ENCODE measurements at regions not wholly inside any gene's neighbourhood (a gene's known extent, or its start where the extent isn't known, plus 50 kb on each side); places are given as distances from the start of the nearest gene placed in this dataset.

- TF ChIP-seq, protein P1, sequence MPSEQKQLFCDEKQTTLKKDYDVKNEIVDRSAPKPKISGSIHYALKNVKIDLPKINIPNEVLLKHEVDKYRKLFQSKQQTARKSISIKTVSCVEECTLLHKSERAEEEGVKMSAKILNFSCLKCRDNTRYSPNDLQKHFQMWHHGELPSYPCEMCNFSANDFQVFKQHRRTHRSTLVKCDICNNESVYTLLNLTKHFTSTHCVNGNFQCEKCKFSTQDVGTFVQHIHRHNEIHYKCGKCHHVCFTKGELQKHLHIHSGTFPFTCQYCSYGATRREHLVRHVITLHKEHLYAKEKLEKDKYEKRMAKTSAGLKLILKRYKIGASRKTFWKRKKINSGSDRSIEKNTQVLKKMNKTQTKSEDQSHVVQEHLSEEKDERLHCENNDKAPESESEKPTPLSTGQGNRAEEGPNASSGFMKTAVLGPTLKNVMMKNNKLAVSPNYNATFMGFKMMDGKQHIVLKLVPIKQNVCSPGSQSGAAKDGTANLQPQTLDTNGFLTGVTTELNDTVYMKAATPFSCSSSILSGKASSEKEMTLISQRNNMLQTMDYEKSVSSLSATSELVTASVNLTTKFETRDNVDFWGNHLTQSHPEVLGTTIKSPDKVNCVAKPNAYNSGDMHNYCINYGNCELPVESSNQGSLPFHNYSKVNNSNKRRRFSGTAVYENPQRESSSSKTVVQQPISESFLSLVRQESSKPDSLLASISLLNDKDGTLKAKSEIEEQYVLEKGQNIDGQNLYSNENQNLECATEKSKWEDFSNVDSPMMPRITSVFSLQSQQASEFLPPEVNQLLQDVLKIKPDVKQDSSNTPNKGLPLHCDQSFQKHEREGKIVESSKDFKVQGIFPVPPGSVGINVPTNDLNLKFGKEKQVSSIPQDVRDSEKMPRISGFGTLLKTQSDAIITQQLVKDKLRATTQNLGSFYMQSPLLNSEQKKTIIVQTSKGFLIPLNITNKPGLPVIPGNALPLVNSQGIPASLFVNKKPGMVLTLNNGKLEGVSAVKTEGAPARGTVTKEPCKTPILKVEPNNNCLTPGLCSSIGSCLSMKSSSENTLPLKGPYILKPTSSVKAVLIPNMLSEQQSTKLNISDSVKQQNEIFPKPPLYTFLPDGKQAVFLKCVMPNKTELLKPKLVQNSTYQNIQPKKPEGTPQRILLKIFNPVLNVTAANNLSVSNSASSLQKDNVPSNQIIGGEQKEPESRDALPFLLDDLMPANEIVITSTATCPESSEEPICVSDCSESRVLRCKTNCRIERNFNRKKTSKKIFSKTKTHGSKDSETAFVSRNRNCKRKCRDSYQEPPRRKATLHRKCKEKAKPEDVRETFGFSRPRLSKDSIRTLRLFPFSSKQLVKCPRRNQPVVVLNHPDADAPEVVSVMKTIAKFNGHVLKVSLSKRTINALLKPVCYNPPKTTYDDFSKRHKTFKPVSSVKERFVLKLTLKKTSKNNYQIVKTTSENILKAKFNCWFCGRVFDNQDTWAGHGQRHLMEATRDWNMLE (tag by site-specific recombination; conservative IDR thresholded peaks at IDR 0.05; ENCODE audit: low read depth): no peak
- no peak for TF ChIP-seq ZNF157 (tag by site-specific recombination; IDR thresholded peaks at IDR 0.05)
Measured at GRCh38 chr5:67591491-67591890, 394.9 kb upstream of the CD180 start (continued).

DNA sequence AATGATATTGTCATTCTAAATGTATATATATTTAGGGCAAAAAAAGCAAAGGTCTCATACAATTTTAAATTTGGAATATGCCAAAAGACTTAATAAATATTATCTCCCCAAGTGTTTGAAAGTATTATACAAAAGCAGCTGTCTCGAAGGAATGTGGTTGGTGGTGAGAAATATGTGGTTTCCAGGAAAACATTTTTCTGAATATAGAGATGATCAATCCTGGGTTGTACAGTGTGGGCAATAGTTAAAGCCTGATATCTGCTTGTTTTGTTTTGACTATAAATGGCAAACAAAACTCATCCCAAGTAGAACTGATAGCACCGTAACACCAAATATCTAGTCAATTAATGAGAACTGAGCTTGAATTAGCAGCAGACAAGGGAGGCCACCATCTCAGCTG lies 391.8 kb upstream of the CD180 start:
- Histone ChIP-seq H3K36me3 (ENCODE audit: control insufficient read depth in 2 of 2, insufficient read depth in 1 of 2, low read length in 2 of 2) (no peaks in the 10 kb centered on the region), H3K9me3 (ENCODE audit: control insufficient read depth, insufficient read depth, low read depth, low read length) (no peaks in the 10 kb centered on the region), H3K4me3 (ENCODE audit: low read depth, low read length) (no peak overlapping the region), H3K4me1 (ENCODE audit: control insufficient read depth, insufficient read depth, low read length) (no peaks in the 10 kb centered on the region), H3K27ac (ENCODE audit: extremely low read depth, low read depth, low read length) (no peak overlapping the region)
- CTCF ChIA-PET: interaction anchor here (0.7 kb wide), 1 partner anchor 223 kb away, joined by 3 read pairs; no protein-coding TSS in a partner anchor
- POLR2A ChIA-PET: no interaction called here
- TF ChIP-seq ZNF350 (tag by site-specific recombination; IDR thresholded peaks at IDR 0.05) (no peak), ZNF416 (tag by site-specific recombination; IDR thresholded peaks at IDR 0.05) (no peak), ZFP69B (tag by site-specific recombination; IDR thresholded peaks at IDR 0.05) (no peak), ZBTB20 (tag by site-specific recombination; IDR thresholded peaks at IDR 0.05) (no peak), ZNF530 (tag by site-specific recombination; IDR thresholded peaks at IDR 0.05; ENCODE audit: low read depth) (no peak), ZNF654 (tag by site-specific recombination; IDR thresholded peaks at IDR 0.05; ENCODE audit: low read depth) (no peak), ZNF76 (tag by site-specific recombination; IDR thresholded peaks at IDR 0.05; ENCODE audit: borderline replicate concordance, low read depth) (no peak), ZNF585B (tag by site-specific recombination; IDR thresholded peaks at IDR 0.05) (no peak), GLIS2 (tag by site-specific recombination; IDR thresholded peaks at IDR 0.05) (no peak), ZXDB (tag by site-specific recombination; IDR thresholded peaks at IDR 0.05) (no peak), ZNF639 (tag by site-specific recombination; IDR thresholded peaks at IDR 0.05) (no peak), ZNF548 (tag by site-specific recombination; IDR thresholded peaks at IDR 0.05) (no peak), ZNF302 (tag by site-specific recombination; IDR thresholded peaks at IDR 0.05; ENCODE audit: low read depth) (no peak)
- TF ChIP-seq, protein P2, sequence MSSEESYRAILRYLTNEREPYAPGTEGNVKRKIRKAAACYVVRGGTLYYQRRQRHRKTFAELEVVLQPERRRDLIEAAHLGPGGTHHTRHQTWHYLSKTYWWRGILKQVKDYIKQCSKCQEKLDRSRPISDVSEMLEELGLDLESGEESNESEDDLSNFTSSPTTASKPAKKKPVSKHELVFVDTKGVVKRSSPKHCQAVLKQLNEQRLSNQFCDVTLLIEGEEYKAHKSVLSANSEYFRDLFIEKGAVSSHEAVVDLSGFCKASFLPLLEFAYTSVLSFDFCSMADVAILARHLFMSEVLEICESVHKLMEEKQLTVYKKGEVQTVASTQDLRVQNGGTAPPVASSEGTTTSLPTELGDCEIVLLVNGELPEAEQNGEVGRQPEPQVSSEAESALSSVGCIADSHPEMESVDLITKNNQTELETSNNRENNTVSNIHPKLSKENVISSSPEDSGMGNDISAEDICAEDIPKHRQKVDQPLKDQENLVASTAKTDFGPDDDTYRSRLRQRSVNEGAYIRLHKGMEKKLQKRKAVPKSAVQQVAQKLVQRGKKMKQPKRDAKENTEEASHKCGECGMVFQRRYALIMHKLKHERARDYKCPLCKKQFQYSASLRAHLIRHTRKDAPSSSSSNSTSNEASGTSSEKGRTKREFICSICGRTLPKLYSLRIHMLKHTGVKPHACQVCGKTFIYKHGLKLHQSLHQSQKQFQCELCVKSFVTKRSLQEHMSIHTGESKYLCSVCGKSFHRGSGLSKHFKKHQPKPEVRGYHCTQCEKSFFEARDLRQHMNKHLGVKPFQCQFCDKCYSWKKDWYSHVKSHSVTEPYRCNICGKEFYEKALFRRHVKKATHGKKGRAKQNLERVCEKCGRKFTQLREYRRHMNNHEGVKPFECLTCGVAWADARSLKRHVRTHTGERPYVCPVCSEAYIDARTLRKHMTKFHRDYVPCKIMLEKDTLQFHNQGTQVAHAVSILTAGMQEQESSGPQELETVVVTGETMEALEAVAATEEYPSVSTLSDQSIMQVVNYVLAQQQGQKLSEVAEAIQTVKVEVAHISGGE (tag by site-specific recombination; conservative IDR thresholded peaks at IDR 0.05; ENCODE audit: low read depth): no peak

All from HEK293 (cell line).